ENCODE measurements at regions not wholly inside any gene's neighbourhood (a gene's known extent, or its start where the extent isn't known, plus 50 kb on each side); places are given as distances from the start of the nearest gene placed in this dataset.
"Not testable (repeated sequence)": the region's sequence is repeated elsewhere in the genome, so short reads cannot be mapped to it uniquely, and the experiment has no call there.

- no peak overlapping the region for H3K4me3 ChIP-seq (replicated peaks; ENCODE audit: low read depth, low read length)
- TF ChIP-seq CTCF (IDR thresholded peaks at IDR 0.05; ENCODE audit: low read depth, low read length, missing control alignments), result no peak
- no peak for DNase-seq (ENCODE audit: extremely low read depth, low read depth)
Observed at GRCh38 chr2:129201696-129202095, 777.8 kb upstream of the RAB6C start.

GRCh38 chr2:129203331-129203730, 776.1 kb upstream of the RAB6C start:
- no peak for DNase-seq (ENCODE audit: extremely low read depth, low read depth)
- no peak for TF ChIP-seq CTCF (IDR thresholded peaks at IDR 0.05; ENCODE audit: low read depth, low read length, missing control alignments)

GRCh38 chr2:129204581-129204980, 774.9 kb upstream of the RAB6C start:
- not testable (repeated sequence) for DNase-seq (ENCODE audit: extremely low read depth, low read depth); H3K4me3 ChIP-seq (replicated peaks; ENCODE audit: low read depth, low read length)

More at GRCh38 chr2:129203331-129203730, 776.1 kb upstream of the RAB6C start:
- H3K4me3 ChIP-seq (replicated peaks; ENCODE audit: low read depth, low read length), result no peak overlapping the region

GRCh38 chr2:129205176-129205575, 774.3 kb upstream of the RAB6C start:
- no peak for DNase-seq (ENCODE audit: extremely low read depth, low read depth)
- no peak overlapping the region for H3K4me3 ChIP-seq (replicated peaks; ENCODE audit: low read depth, low read length)
- TF ChIP-seq CTCF (IDR thresholded peaks at IDR 0.05; ENCODE audit: low read depth, low read length, missing control alignments), result no peak

GRCh38 chr2:129205766-129206165, 773.7 kb upstream of the RAB6C start:
- DNase-seq (ENCODE audit: extremely low read depth, low read depth), result no peak
- H3K4me3 ChIP-seq (replicated peaks; ENCODE audit: low read depth, low read length), result no peak overlapping the region
- no peak for TF ChIP-seq CTCF (IDR thresholded peaks at IDR 0.05; ENCODE audit: low read depth, low read length, missing control alignments)

- DNase-seq (ENCODE audit: extremely low read depth, low read depth), result no peak
- H3K4me3 ChIP-seq (replicated peaks; ENCODE audit: low read depth, low read length), result no peak overlapping the region
- no peak for TF ChIP-seq CTCF (IDR thresholded peaks at IDR 0.05; ENCODE audit: low read depth, low read length, missing control alignments)
Observed at GRCh38 chr2:129212299-129212958, 767.0 kb upstream of the RAB6C start.

GRCh38 chr2:129224022-129224421, 755.4 kb upstream of the RAB6C start:
- no peak overlapping the region for H3K4me3 ChIP-seq (replicated peaks; ENCODE audit: low read depth, low read length)
- DNase-seq (ENCODE audit: extremely low read depth, low read depth), result no peak
- no peak for TF ChIP-seq CTCF (IDR thresholded peaks at IDR 0.05; ENCODE audit: low read depth, low read length, missing control alignments)
